Embryonic facial prominence (tissue), 1 donor: ENCODE measurements at regions not wholly inside any gene's neighbourhood (a gene's known extent, or its start where the extent isn't known, plus 50 kb on each side); places are given as distances from the start of the nearest gene placed in this dataset.
"Not testable (repeated sequence)": the region's sequence is repeated elsewhere in the genome, so short reads cannot be mapped to it uniquely, and the experiment has no call there.

Experiments
- DNase-seq: peaks from one replicate; pipeline ENCODE4 v3.0.0-alpha.2; 2016; ENCODE audit errors: extremely low spot score

- DNase-seq: no peak
Observed at GRCh38 chr20:22690616-22691179, 106.3 kb upstream of the FOXA2 start.

GRCh38 chr20:22691369-22692118, 107.2 kb upstream of the FOXA2 start:
- peak; percentile 80 for DNase-seq

- DNase-seq: no peak
Observed at GRCh38 chr20:22692119-22692475, 107.7 kb upstream of the FOXA2 start.

DNA sequence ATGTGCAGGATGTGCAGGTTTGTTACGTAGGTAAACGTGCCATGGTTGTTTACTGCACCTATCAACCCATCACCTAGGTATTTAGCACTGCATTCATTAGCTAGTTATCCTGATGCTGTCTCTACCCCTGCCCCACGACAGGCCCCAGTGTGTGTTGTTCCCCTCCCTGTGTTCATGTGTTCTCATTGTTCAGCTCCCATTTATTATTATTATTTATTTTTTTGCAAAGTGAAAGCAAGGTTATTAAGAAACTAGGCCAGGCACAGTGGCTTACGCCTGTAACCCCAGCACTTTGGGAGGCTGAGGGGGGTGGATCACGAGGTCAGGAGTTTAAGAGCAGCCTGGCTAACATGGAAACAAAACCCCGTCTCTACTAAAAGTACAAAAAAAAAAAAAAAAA, 108.2 kb upstream of the FOXA2 start:
- DNase-seq: not testable (repeated sequence)

GRCh38 chr20:22696759-22697158, 112.4 kb upstream of the FOXA2 start:
- no peak for DNase-seq

DNA sequence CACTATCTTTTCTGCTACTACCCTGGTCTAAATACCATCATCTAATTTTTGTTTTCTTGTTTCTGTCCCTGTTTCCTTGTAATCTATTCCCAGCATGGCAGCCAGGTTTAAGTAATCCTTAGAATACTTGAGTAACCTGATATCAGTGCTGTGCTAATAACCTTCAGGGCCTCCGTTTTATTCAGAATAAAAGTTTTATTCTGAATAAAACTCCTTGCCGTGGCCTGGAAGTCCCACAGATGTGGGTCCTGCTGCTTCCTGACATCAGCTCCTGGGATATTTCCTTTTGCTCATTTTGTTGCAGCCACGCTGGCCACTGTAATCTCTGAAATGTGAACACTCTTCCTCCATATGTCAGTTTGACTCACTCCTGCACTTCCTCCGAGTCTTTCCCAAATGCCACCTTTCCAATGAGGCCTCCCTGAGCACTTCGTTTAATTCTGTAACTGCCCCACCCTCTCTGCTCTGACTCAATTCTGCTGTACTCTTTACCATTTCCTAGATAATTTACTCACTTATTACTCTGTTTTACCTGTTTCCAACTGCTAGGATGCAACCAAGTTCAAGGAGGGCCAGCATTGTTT, 114.0 kb upstream of the FOXA2 start:
- DNase-seq: no peak

- DNase-seq: no peak
Observed at GRCh38 chr20:22699396-22699795, 115.0 kb upstream of the FOXA2 start.

DNA sequence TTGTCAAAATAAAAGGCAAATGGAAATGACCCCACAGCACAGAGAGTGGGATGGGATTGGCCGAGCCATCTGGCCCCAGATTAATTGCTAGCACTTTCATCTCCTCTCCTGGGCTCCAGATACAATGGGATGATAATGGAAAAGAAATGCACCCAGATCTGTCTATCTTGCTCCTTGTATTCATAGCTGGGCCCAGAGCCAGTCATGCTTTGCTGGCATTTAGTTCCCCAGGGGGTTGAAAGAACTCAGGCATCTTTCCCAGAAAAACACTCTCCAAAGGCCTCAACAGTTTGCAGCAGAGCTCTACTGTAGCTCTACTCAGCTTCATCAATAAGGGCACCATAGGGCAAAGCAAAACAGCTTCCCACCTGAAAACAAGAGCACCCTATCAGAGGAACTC, 116.0 kb upstream of the FOXA2 start:
- DNase-seq: no peak

DNA sequence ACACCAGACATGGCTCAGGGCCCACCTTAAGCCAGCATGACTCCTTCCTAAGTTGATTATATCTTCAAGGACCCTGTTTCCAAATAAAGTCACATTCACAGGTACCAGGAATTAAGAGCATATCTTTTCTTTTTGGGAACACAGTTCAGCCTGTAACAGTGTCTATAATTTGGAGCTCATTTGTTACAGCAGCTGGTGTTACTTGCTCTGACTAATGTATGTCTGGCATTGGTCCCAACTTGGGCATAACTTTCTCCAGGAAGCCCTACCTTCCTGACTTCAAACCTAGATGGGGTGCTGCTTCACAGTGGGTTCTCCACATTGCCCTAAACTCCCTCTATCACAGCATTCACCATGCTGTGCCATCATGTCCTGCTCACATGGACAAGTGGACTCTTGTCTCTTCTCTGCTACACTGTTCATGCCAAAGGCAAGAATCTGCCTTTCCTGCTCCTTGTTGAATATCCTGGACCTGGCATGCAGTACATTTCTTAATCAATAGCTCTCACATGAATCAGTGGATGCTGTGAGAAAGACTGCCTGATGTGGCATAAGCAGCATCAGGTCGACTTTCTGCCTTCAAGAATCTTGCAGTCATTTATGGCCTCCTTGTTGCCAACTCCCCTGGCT, 117.4 kb upstream of the FOXA2 start:
- no peak for DNase-seq

GRCh38 chr20:22703843-22704242, 119.5 kb upstream of the FOXA2 start:
- no peak for DNase-seq

DNA sequence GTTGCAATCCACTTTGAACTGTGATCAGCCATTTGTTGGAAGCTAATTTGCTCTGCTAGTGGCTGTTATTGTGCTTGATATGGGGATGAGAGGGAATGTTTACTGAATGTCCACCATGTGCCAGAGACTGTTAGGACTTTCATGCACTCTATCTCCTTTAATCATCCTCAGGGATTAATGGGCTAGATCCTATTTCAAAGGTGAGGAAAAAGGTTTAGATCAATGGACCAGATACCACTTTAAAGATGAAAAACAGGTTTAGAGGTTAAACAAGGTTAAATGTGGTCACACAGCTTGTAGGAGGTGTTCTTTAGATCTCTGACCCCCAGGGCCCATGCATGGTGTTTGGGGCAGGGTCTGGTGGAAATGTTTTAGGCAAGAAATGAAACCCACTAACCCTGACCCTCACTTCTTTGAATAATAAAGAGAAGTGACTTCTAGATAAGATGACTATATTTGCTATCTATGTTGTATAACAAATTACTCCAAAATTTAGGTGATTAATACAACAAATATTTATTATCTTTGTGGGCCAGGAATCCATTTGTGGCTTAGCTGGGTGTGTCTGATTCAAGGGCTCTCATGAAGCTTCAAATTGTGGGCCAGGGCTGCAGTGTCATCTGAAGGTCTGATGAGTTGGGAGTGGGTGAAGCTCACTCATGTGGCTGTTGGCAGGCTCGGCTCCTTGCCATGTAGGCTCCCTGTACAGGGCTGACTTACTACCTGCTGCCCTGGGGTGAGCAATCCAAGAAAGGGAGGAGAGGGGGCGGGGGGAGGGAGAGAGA, 127.8 kb upstream of the FOXA2 start:
- no peak for DNase-seq

GRCh38 chr20:22716821-22717351, 132.5 kb upstream of the FOXA2 start:
- no peak for DNase-seq

- DNase-seq: no peak
Observed at GRCh38 chr20:22717466-22717865, 133.1 kb upstream of the FOXA2 start.

DNA sequence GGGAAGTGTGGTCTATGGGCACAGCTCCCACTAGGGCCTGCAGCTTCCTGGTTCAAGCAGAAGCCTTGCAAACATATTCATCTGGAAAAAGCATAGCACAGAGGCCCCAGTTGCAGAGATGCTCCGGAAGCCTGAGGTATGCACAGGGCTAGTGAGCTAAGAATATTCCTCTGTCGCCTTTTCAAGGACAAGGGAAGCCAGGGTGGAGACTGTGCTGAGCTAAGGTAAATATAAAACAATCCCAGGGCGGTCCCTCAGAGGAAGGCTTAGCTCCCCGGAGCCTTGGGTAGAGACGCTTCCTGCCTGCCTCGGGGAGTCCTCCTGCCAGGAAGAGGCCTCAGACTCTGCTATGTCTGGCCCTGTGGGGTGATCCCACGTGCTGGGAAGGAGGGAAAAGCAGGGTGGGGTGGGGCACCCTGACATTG, 134.8 kb upstream of the FOXA2 start:
- DNase-seq: no peak

GRCh38 chr20:22720206-22720605, 135.8 kb upstream of the FOXA2 start:
- DNase-seq: no peak

- no peak for DNase-seq
Observed at GRCh38 chr20:22722811-22723210, 138.4 kb upstream of the FOXA2 start.

DNA sequence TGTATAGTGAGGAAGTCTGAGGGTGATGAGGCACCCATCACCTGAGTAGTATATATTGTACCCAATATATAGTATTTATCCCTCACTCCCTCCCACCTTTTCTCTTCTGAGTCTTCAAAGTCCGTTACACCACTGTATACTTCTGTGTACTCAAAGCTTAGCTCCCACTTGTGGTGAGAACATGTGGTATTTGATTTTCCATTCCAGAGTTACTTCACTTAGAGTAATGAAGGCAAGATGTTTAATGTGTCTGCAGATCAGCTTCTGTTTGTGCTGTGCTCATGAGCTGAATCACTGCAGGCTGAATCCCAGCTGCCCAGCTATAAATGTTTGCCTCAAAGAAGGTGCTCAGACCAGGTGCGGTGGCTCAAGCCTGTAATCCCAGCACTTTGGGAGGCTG, 139.3 kb upstream of the FOXA2 start:
- DNase-seq: no peak

DNA sequence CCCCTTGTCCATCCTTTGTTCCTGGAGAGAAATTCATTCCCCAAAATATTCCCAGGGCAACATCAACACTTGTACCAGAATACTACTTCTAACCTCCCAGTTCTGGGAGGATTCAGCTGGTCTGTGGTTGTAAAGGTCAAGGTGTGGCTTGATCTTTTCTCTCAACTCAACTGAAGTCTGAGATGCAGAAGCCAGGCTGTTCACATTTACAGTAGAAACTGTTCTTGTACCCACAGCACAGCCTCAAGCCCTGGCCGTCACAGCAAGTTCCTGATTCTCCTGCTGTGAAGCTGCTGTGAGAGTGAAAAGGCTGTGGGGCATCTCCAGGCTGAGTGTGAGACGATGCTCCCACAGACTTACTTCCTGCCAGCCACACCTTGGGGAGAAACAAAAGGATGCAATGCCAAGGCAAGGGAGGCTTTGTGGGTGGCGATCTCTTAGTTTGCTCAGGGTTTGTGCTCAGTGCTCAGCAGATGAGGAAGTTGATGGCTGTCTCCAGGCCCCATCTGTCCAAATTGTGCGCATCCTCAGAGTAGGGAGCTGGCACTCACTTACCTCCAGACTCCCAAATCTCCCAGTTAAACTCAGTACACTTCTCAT, 143.9 kb upstream of the FOXA2 start:
- DNase-seq: no peak

- DNase-seq: no peak
Observed at GRCh38 chr20:22729180-22729579, 144.8 kb upstream of the FOXA2 start.

DNA sequence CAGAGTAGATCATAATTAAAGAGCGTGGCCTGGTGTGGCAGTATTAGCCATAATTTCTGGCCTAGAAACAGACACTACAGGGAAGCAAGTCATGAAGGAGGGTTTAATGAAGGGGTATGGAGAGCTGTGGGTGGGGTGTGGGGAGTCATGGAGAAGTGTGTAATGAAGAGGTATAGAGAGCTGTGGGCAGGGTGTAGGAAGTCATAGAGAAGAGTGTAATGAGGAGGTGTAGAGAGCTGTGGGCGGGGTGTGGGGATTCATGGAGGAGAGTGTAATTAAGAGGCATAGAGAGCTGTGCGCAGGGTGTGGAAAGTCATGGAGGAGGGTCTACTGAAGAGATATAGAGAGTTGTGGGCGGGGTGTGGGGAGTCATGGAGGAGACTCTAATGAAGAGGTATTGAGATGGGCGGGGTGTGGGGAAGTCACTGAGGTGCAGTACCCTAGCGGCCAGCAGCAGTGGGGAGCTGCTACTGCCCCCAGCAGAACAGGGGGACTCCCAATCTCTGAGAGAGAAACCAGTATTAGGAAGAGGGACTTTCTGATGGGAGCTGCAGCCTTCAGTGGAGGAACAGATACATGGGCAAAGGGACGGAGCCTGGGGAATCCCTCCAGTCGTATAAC, 145.4 kb upstream of the FOXA2 start:
- no peak for DNase-seq

DNA sequence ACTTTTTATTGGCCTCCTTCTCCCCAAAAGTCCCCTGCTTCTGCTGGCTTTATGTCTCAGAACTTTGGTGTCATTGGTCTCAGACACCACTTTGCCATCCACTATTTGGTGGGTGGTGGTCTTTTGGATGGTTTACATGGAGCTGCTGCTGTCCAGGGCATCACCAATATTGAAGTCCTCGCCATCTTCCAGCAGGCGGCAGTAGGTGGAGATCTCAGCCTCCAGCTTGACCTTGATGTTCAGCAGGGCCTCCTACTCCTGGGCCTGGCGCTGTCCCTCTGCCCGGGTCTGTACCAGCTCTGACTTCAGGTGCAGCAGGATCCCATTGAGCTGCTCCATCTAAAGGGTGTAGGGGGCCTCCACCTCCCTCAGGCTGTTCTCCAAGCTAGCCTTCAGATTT, 148.4 kb upstream of the FOXA2 start:
- no peak for DNase-seq
